RWPE2 (cell line): ENCODE measurements at regions not wholly inside any gene's neighbourhood (a gene's known extent, or its start where the extent isn't known, plus 50 kb on each side); places are given as distances from the start of the nearest gene placed in this dataset.

ENCODE experiments used
- ATAC-seq: fragments of 200-7000 bp; cut with Tn5 transposase; 3 replicates; pipeline ENCODE4 v1.9.1; 2021; ENCODE audit warnings: low read depth
- DNase-seq: peaks from one replicate; pipeline ENCODE4 v3.0.0-alpha.2; 2020; ENCODE audit warnings: low spot score
- H3K27ac ChIP-seq: fragments of 450-650 bp; 2 replicates; pipeline ENCODE4 v1.5.1; 2017; ENCODE audit warnings: mild to moderate bottlenecking; ENCODE audit not compliant: poor library complexity, severe bottlenecking
- H3K27me3 ChIP-seq: fragments of 250-450 bp; sonication (Bioruptor Pico); 2 replicates; pipeline ENCODE4 v1.5.1; 2021; ENCODE audit warnings: mild to moderate bottlenecking, moderate library complexity; ENCODE audit not compliant: insufficient read depth, poor library complexity, severe bottlenecking
- H3K36me3 ChIP-seq: fragments of 250-450 bp; sonication (Bioruptor Pico); 2 replicates; pipeline ENCODE4 v1.5.1; 2020; ENCODE audit warnings: low read depth, mild to moderate bottlenecking, moderate library complexity
- H3K4me1 ChIP-seq: fragments of 250-450 bp; sonication (Bioruptor Pico); 2 replicates; pipeline ENCODE4 v1.5.1; 2021; ENCODE audit warnings: mild to moderate bottlenecking, moderate library complexity; ENCODE audit not compliant: insufficient read depth, poor library complexity, severe bottlenecking
- H3K4me3 ChIP-seq: fragments of 250-450 bp; sonication (Bioruptor Pico); 2 replicates; pipeline ENCODE4 v1.5.1; 2021; ENCODE audit warnings: mild to moderate bottlenecking, moderate library complexity; ENCODE audit not compliant: severe bottlenecking
- H3K9me3 ChIP-seq: fragments of 250-450 bp; sonication (Bioruptor Pico); 2 replicates; pipeline ENCODE4 v1.5.1; 2021; ENCODE audit warnings: mild to moderate bottlenecking, moderate library complexity; ENCODE audit not compliant: severe bottlenecking
- TF ChIP-seq, protein P1 (sequence below): fragments of 450-650 bp; IDR thresholded peaks from one replicate; pipeline ENCODE4 v1.5.1; 2017; ENCODE audit warnings: mild to moderate bottlenecking, moderate library complexity; ENCODE audit not compliant: poor library complexity, severe bottlenecking

DNA sequence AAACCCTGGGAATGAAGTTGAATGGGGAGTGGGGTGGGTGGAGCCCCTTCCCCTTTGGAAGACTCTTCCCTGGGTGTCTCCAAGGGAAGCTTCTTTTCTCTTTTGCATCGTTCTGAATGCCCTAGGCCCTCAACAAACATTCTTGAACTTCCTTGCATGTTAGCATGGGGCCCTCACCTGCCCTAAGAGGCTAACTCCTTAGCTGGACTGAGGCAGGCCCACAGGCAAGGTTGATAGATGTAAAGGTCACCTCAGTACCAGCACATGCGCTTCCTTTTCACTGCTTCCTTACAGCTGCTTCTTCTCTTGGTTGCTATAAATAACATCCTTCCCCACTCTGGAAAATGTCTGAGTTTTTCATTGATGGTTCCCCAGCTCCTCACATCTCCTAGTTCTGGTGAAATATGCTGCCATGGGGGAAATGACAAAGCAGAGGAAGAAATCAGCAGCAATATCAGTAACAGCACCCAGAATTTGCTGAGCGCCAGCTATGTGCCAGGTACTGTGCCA lies 160.6 kb upstream of the FRMD6 start:
- Histone ChIP-seq H3K27ac (peak overlapping the region; percentile 98), H3K9me3 (no peaks in the 10 kb centered on the region), H3K4me3 (peak overlapping the region; percentile 41), H3K27me3 (no peaks in the 10 kb centered on the region), H3K4me1 (peaks cover 26% of the 10 kb centered on the region), H3K36me3 (peaks cover 54% of the 10 kb centered on the region)
- no peak for DNase-seq
- ATAC-seq, result no peak; the same call in 2 of the 3 replicates
- TF ChIP-seq, protein P1, sequence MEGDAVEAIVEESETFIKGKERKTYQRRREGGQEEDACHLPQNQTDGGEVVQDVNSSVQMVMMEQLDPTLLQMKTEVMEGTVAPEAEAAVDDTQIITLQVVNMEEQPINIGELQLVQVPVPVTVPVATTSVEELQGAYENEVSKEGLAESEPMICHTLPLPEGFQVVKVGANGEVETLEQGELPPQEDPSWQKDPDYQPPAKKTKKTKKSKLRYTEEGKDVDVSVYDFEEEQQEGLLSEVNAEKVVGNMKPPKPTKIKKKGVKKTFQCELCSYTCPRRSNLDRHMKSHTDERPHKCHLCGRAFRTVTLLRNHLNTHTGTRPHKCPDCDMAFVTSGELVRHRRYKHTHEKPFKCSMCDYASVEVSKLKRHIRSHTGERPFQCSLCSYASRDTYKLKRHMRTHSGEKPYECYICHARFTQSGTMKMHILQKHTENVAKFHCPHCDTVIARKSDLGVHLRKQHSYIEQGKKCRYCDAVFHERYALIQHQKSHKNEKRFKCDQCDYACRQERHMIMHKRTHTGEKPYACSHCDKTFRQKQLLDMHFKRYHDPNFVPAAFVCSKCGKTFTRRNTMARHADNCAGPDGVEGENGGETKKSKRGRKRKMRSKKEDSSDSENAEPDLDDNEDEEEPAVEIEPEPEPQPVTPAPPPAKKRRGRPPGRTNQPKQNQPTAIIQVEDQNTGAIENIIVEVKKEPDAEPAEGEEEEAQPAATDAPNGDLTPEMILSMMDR, result no peak

DNA sequence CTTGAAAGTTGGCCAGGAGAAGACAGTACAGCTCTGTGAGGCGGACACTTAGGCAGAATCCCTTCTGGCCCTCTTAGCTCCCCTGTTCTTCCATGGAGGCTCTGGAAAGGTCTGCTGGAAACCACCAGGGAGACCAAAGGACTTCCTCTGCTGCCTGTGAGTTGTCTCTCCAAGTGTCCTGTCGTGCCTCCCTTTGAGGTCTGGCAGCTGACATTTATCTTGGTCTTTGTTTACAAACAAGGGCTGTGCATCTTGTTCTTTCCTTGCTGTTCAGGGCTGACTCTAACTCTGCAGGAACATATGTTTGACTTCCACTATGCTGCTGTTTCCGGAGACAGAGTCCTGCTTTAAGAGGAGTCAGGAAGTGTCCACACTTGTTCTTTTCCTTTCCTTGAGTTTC lies 159.9 kb upstream of the FRMD6 start:
- Histone ChIP-seq H3K4me1 (peaks cover 26% of the 10 kb centered on the region), H3K4me3 (no peak overlapping the region), H3K27ac (peak overlapping the region; percentile 98), H3K27me3 (no peaks in the 10 kb centered on the region), H3K36me3 (peaks cover 61% of the 10 kb centered on the region), H3K9me3 (no peaks in the 10 kb centered on the region)
- ATAC-seq, result no peak
- no peak for DNase-seq
- TF ChIP-seq, protein P1, result no peak

DNA sequence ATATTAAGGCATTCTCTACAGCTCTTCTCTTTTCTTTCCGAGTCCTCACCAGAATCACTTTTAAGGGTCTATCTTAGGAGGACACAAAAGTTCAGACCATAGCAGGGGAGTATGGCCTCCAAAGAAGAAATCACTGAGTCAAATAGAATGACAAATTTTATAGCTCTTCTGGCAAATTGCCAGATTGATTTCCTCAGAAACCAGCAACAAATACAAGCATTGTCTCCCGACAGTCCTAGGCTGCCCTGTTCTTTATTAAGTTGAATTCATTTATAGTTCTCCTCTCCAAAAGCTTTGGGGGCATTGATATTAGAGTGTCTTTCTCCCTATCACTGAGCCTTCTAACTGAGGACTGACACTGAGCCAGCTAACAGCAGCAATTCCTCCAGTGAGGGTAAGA lies 156.4 kb upstream of the FRMD6 start:
- ATAC-seq (no peak), DNase-seq (no peak)
- no peak overlapping the region for H3K4me3 ChIP-seq
- peaks cover 35% of the 10 kb centered on the region for H3K4me1 ChIP-seq
- TF ChIP-seq, protein P1, result no peak
- peak overlapping the region; percentile 65 for H3K27ac ChIP-seq
- no peaks in the 10 kb centered on the region for H3K27me3 ChIP-seq
- peaks cover 93% of the 10 kb centered on the region for H3K36me3 ChIP-seq
- H3K9me3 ChIP-seq, result no peaks in the 10 kb centered on the region

DNA sequence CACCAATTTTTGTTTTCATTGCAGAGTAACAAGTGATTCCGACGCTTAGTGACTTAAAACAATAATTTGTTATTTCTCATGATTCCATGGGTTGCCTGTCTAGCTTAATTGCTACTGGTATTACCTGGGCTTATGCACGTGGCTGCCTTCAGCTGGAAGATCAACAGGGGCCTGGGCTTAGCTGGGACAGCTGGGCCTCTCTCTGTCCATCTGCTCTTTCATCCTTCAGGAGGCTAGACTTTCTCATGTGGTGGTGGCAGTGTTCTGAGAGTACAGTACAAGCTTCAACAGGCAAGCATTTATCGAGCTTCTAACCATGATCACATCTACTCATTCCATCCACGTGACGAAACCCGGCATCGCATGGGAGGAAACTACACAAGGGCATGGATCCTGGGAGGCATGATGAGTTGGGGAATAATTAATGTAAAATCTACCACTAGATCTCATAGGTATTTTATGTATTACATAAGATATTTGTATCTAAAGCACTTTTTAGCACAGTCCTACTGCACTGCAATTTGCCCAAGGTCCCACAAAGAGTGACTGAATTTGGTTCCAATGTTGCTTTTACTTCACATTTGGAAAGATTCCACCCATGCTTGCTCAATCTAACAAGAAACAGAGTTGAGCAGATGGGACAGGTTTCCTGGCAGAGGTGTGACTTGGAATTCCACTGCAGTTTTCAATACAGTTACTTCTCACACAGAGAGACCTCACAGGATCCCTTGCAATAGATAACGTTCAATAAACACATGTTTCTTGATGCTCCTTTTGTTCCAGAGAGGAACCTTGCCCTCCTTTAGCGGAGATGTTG lies 153.1 kb upstream of the FRMD6 start:
- peaks cover 96% of the 10 kb centered on the region for H3K36me3 ChIP-seq
- peaks cover 8% of the 10 kb centered on the region for H3K9me3 ChIP-seq
- H3K4me3 ChIP-seq, result no peak overlapping the region
- peaks cover 21% of the 10 kb centered on the region for H3K4me1 ChIP-seq
- ATAC-seq, result peak; percentile 68
- TF ChIP-seq, protein P1, result no peak
- H3K27me3 ChIP-seq, result no peaks in the 10 kb centered on the region
- no peak for DNase-seq
- H3K27ac ChIP-seq, result peak overlapping the region; percentile 65

DNA sequence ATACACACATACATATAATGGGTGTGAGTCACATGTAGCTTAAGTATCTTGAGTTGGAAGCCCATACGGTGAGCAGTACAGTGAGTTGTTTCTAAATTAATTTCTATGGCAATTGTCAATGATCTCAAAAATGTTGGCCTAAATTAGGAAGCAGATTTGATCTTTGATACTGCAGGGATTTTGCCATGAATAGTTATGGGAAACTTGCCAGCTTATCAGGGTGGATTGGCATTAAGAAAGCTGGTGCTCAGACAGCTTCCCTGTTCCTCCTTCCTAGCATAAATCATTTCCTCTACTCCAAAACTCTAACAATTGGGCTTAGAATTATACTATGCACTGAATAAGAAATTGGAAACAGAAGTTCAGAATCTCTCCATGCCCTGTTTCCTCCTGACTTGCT lies 150.9 kb upstream of the FRMD6 start:
- ATAC-seq, result no peak
- Histone ChIP-seq H3K36me3 (peaks cover 79% of the 10 kb centered on the region), H3K27ac (peak overlapping the region; percentile 65), H3K9me3 (peaks cover 8% of the 10 kb centered on the region), H3K4me3 (no peak overlapping the region), H3K27me3 (no peaks in the 10 kb centered on the region), H3K4me1 (peaks cover 21% of the 10 kb centered on the region)
- DNase-seq, result no peak
- TF ChIP-seq, protein P1, result no peak
